Dermis blood vessel endothelial cell (primary cell): ENCODE measurements at regions not wholly inside any gene's neighbourhood (a gene's known extent, or its start where the extent isn't known, plus 50 kb on each side); places are given as distances from the start of the nearest gene placed in this dataset.
"Not testable (repeated sequence)": the region's sequence is repeated elsewhere in the genome, so short reads cannot be mapped to it uniquely, and the experiment has no call there.

Source experiments
- DNase-seq: peaks from one replicate; pipeline ENCODE4 v3.0.0; 2010

DNA sequence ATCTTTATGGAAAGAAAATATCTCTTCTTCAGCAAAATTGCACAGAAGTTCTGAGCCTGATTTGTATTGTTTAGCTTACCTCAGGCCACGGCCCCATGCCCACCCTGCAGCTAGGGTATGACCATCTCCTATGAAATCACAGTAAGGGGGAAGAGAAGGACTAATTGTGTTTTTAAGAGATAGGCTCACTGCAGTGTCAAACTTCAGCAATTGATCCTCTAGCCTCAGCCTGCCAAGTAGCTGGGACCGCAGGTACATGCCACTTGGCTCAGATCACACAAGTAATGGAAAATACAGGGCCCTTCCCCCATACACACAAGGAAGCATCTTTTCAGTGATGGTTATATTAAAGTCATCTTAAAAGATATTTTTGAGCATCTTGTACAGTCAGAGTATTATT lies 60.0 kb downstream of the DMAC1 start:
- DNase-seq, result no peak

DNA sequence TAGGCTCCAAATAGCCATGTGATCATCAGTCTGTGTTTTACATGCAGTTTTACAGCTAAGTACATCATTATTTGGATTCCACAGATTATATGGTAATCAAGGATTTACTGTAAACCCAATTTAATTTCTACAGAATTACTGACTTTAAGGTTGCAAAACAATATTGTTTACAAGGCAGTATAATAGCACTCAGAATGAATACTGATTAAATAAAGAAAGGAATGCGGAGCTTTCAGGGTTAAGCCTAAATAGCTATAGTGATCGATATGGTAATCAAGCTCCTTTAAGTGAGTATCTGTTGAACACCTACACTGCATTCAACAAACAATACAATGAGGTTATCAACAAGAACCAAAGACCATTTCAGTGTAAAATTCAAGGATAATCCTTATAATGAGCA lies 64.3 kb downstream of the DMAC1 start:
- DNase-seq, result no peak

DNA sequence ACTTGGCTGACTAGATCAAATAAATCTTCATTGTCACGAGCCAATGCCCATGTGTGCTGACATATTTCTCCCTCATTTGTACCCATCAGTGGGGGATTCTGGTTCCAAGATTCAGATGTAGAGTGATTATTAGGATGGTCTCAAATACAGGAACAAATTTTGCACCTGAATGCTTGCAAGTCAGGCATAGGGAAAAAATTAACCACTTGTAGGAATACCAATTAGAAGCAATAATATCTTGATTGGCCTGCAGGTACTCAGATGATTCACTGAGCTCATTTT lies 69.5 kb downstream of the DMAC1 start:
- DNase-seq, result no peak

DNA sequence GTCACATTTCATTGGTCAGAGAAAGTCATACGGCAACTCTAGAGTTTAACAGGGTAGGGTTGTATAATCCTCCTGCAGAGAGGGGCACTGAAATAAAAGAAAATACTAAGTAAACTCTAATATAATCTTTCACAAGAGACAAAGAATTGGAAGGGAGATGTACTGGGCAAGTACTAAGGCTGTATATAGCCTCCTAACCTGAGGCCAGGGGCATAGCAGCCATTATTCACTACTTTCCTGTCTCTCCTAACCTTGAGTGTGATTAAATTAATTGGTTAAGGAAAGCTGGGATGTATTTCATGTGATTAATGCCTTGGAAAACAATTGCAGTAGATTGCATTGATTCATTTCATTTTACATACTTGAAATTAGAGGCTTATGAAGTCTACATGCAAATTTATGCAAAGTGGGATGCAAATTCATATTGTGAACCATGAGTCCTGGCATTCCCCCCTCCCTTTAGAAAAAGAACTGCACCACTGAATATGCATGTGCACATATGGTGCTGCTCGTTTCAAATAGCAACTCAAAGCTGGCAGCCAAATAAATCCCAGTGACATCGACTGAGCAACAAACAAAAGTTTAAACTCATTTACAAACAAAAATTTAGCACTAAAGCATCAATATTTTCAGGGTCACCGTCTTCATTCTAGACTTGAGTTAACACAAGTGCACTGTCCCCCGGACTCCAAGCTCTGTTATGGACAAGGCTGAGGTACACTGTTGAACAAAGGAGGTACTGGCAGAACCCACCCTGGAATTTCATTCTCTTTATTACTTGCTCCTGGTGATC lies 70.0 kb downstream of the DMAC1 start:
- DNase-seq, result no peak

DNA sequence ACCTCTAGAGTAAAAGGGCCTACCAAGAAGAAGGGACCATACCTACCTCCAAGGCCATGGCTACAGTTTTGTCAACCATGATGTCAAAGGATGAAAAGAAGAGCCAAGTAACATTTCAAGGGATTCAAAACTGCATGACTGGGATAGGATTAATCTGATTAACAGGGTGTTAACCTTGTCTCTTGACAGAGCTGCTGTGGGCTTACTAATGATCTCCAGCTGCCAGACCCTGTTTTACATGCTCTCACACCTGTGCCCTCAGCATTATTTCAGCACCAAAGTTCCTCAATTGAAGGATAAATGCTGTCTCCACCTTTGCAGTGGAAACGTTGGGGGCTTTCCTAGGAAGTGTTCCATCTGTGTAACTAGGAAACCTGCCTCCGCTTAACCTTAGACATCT lies 78.3 kb downstream of the DMAC1 start:
- DNase-seq, result no peak

DNA sequence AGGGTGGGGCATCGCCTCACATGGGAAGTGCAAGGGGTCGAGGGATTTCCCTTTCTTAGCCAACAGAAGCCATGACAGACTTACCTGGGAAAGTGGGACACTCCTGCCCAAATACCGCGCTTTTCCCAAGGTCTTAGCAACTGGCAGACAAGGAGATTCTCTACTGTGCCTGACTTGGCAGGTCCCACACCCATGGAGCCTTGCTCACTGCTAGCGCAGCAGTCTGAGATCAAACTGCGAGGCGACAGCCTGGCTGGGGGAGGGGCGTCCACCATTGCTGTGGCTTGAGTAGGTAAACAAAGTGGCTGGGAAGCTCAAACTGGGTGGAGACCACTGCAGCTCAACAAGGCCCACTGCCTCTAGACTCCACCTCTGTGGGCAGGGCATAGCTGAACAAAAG lies 86.5 kb downstream of the DMAC1 start:
- DNase-seq, result not testable (repeated sequence)

DNA sequence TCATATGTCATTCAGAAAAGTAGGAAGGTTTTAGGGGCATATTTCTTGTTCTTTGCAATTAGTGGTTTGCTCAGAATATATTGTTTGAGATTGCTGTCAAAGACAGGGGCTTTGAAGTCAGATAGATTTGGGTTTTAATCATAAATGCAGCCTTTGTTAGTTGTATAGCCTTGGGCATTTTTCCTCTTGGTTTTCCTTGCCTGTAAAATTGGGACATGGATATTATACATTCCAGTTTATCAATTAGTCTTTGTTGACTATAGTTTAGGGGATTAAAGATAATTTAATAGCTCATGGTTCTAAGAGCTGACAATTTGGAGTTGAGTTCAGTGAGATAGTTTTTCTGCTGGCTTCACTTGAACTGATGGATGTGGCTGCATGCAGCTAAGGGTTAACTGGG lies 88.9 kb downstream of the DMAC1 start:
- DNase-seq, result no peak

DNA sequence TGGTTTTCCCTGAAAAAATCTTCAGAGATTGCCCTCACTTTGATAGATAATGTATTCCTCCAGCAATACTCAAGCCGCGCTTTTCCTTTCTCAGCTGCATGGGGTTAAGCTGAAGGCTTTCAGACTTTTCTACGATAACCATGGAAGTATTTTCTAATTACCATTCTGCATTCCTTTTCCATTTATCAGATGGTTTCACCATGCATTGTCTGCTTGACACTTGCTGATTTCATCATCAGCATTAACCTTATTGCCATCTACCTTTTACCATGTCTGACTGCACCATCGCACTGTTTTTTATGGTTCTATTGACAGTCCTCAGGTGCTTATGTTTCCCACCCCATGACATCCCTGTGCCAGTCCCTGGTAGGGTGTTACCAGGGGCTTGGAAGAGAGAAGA lies 91.6 kb downstream of the DMAC1 start:
- DNase-seq, result no peak

DNA sequence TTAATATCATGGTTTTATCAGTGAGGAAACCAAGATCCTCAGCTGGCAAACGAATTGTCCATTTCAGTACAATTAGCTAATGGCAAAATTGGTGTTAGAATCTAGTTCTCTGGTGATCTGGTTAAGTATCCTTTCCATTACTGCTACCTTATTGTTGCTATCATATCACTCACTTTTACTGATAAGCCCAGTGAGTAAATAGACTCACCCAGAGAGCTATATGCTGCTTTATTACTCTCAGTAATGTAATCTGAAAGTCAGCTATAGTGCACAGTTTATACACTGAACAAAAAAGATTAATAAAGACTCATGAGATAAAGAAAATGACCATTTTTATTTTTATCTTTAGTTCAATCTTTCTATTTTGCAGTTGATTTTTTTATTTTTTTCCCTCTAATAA lies 95.0 kb downstream of the DMAC1 start:
- no peak for DNase-seq

DNA sequence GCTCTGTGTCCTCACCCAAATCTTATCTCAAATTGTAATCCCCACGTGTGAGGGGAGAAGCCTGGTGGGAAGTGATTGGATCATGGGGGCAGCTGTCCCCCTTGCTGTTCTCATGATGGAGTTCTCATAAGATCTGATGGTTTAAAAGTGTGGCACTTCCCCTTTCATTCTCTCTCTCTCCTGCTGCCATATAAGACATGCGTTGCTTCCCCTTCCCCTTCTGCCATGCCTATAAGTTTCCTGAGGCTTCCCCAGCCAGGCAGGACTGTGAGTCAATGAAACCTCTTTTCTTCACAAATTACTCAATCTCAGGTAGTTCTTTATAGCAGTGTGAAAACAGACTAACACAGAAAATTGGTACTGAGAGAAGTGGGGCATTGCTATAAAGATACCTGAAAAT lies 107.7 kb downstream of the DMAC1 start:
- DNase-seq, result no peak

DNA sequence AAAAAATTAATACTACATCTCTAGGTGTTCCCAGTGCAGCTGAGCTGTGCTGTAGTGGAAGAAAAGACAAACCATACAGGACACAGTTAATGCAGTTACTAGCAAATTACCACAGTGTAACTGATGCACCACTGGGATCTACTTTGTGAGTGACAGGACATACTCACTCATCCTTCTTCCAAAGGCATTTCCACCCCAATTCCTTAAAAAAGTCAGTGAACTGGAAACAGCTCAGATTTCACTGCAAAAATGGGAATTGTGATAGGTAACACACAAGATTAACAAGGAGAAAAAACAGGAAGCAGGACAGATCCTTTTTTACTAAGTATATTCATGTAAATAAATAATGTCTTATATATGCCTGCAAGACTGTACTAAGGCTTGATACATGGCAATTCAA lies 109.6 kb downstream of the DMAC1 start:
- DNase-seq, result no peak

DNA sequence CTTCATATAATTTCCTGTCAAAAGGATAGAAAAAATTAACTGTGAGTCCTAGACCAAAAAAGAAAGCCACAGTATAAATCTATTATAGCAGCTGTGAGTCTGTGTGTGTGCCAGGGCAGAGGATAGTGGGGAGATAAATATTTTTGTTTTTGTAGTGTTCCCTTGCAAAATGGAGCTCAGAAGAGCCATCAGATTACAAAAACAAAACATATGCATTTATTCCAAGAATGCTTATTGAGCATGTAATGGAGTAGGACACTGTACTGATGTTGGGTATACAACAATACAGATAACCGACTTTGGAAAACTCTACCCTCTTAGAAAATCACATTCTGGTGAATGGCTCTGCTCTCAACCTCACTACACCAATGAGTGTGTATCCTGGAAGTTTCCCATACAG lies 111.0 kb downstream of the DMAC1 start:
- no peak for DNase-seq

DNA sequence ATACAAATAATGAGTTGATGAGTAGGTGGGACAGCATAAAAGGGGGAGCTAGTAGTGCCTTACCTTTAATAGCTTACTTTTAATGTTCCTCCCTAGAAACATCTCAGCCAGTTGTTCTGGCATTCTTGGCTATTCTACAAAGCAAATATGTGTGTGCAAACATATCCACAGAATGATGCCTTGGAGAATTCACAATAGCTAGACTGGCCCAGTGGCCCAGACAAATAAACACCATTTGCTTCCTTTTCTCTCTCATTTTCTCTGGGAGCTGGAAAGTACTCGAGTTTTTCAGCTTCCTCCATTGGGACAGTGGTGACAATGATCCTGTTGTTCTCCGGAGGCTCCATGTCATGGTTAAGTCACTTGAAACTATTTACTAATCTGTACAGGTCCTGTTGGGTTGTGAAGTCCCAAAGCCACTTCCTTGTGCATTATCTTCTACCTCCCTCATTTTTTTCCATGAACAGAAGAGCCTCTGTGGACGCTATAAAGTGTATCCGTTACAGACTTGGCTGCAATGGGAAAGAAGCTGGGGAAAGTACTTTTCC lies 122.9 kb downstream of the DMAC1 start:
- no peak for DNase-seq

DNA sequence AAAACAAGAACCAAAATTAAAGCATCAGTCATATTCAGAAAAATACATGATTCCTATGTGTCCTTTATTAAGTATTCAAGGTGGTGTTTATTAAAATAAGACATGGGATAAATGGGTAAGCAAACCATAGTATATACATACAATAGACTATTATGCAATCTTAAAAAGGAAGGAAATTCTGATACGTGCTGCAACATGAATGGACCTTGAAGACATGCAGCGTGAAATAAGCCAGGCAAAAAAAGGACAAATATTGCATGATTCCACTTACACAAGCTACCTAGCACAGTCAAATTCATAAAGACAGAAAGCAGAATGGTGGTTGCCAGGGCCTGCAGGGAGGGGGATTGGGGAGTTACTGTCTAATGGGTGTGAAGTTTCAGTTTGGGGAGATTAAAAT lies 127.7 kb downstream of the DMAC1 start:
- no peak for DNase-seq

DNA sequence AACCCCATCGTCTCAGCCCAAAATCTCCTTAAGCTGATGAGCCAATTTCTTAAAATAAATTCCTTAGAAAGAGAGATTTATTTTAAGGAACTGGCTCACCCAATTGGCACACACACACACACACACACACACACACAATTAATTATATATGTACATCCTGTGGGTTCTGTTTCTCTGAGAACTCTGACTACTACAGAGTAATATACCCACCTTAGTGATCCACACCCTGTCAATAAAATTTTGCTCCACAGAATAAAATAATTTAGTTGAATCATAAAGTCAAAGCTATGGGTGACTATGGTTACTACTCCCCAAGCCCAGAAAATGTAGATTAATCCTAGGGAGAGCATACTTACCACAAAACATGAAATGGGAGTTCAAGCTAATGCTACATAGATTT lies 131.0 kb downstream of the DMAC1 start:
- no peak for DNase-seq

DNA sequence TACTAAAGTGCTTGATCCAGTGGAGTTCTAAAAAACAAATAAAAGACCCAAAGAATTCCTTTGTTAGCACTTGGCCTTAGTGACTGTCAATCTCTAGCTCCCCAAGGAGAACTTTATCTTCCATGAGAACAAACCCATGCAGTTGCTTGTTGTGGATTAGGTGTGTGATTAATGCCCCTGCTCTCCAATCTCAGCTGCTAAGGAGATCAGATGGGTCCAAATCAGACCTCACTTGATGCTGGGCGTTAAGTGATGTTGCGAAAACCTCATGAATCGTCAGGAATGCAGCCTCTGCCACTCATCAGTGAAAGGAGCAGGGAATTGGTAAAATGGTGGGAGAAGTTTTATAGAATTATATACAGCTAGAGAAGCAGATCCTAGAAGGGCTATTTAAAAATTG lies 133.7 kb downstream of the DMAC1 start:
- DNase-seq, result no peak

DNA sequence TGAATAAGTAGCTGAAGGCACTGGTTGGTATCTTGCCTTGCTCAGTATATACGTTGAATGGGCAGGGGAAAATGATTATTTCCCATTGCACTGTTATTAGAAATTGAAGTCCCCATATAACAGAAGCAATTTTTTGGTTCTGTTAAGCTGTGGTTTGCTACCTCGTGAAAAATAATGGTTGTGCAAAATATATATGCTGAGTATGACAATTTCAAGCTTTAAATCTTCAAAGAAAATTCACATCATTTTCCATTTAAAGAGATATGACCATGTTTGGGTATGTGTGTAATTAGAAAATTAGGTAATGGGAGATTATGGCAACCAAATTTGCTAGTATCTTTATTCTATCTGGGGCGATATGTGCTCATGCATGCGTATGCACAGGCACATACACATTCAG lies 139.8 kb downstream of the DMAC1 start:
- DNase-seq, result no peak

DNA sequence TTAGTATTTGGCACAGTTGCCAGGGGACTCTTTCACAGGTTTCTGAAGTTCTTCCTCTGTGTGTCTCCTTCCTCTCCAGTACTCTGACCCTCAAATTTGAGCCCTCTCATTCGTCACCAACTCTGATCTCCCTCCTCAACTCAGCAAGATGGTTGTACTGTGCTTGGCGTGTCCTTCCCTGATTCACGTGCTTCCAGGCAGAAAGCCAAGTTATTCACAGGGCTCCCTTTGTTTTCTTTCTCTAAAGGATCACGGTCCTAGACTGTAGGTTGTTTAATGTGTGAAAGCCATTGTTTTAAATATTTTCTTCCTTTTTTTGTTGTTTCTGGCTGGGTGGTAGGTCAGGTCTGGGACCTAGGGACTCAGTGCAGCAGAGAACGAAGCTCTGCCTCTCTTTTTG lies 142.9 kb downstream of the DMAC1 start:
- DNase-seq, result peak; percentile 94

DNA sequence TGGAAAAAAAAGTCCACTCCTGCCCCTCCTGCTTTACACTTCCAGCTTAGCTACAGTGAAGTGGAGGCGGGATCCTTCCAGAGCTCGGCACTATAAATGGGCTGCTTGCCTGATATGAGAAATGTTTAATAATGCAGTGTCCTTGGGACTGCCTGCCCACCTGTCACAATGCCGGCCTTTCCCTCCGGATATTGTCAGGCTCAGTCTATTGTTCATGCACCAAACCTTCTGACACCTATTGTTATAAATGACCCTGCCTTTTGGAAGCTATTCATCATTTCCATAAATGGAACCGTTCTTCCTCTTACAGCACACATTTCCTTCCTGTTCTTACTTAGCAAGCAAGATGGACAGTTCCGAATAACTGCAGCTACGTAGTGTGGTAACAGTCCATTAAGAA lies 146.3 kb downstream of the DMAC1 start:
- peak; percentile 92 for DNase-seq

DNA sequence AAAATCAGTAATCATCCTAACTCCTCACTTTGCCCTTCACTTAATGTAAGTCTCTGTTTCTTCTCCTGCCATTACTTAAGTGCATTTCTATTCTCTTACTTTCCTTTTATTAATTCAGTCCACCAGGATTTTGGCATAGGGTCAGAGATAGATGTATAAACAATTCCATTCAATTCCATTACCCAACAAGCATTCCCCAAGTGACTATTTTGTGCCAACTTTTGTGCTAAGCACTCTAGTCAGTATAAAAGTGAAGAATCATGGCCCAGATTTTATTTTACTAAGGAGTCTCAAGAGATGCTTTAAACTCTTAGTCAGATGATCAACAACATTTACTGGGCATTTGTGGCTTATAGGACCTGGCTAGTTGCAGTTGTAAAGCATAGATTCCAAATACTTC lies 159.3 kb downstream of the DMAC1 start:
- DNase-seq, result no peak

DNA sequence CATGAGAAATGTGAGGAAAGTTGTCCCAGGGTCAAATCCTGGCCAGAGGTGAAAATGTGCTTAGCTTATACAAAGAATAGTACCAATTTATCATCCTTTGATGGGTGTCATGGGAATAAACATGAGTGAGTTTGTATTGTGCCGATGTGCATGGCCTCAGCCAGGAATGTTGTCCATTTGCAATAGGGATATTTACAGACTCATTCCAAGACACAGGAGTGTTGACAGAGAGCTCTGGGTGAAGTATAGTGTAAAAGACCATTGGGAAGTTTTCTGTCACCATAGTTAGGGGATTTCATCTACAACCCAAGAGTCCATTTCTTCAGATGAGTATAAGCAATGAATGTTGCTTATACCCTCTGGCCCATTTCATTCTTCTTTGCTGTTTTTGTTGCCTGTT lies 160.1 kb downstream of the DMAC1 start:
- no peak for DNase-seq

DNA sequence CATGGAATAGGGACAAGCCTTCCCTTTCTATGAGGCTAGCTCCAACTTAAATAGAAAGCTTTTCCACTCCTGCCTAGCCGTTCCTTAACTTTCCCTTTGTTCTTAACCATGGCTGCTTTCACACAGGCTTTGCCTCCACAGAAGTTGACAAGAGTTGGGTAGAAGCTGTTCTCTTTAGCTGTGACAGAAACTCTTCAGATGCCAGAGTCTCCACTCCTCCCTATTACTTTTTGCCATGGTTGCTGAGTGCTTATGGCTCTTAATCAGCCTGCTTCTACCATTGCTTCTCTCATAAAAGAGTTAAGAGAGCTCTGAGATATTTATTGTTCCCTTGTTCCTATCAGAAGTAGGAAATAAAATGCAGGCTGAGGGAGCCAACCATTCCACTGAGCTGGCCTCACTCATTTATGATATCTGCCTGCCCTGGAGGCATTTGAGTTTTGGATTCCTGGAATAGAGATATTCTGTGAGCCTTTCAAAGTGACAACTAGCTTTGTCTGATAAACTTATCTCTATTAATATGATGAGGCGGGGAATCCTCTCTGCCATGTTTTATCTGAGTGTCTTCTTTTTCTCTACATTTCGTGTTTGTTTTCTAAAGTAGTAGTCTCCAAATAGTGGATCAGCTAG lies 162.6 kb downstream of the DMAC1 start:
- DNase-seq, result no peak

DNA sequence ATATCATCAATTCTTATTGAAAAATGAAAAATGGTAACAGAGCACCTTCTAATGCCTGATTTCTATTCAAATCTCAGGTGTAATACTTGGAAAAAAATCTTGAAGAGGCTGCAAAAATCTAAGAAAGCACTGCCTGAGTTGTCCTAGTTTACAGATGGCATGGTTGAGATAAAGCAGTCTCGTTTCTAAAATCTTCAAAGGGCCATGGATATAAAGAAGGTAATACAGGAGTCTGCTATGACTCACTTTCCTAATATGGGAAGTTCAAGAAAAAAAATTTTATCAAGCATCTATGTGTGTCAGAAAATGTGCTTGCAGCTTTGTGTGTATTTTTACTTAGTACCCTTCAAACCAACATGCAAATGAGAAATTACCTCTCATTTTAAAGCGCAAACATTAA lies 163.3 kb downstream of the DMAC1 start:
- no peak for DNase-seq

DNA sequence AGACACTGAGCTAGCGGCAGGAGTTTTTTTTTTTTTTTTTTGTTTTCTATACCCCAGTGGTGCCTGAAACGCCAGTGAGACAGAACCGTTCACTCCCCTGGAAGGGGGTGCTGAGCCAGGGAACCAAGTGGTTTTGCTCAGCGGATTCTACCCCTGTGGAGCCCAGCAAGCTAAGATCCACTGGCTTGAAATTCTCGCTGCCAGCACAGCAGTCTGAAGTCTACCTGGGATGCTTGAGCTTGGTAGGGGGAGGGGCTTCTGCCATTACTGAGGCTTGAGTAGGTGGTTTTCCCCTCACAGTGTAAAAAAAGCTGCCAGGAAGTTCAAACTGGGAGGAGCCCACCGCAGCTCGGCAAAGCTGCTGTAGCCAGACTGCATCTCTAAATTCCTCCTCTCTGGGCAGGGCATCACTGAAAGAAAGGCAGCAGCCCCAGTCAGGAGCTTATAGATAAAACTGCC lies 173.0 kb downstream of the DMAC1 start:
- DNase-seq, result not testable (repeated sequence)

DNA sequence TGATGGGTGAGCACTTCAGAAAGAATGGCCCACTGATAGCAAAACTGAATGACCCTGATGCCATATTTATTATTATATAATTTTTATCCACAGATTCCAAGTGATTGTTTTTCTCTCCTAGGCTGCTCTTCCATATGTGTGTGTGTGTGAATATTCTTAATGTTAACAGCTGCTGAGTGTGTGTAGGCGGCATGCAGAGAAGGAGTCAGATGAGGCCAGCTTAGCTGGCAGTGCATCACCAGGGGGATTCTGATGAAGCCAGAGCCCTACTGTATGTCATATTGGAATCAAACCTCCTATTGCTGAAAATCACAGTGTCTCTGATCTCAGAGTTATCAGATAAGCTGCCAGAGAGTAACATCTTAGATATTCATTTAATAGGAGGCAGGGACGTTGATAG lies 177.1 kb downstream of the DMAC1 start:
- no peak for DNase-seq
